Panc1 (cell line): ENCODE measurements at regions not wholly inside any gene's neighbourhood (a gene's known extent, or its start where the extent isn't known, plus 50 kb on each side); places are given as distances from the start of the nearest gene placed in this dataset.

Experiments used
- POLR2AphosphoS5 ChIP-seq: IDR thresholded peaks from 2 replicates; pipeline ENCODE4 v1.6.1; 2012; ENCODE audit warnings: mild to moderate bottlenecking, low read depth, low read length, moderate library complexity
- TF ChIP-seq, protein P1 (sequence below): fragments of 450-650 bp; IDR thresholded peaks from 2 replicates; pipeline ENCODE4 v1.5.1; 2017; ENCODE audit warnings: mild to moderate bottlenecking
- TF ChIP-seq, protein P2 (sequence below), 2 experiments: IDR thresholded peaks; 2 replicates each; pipeline ENCODE4 v1.6.1; 2011 to 2012; ENCODE audit warnings: low read depth in 2 of 2, control low read depth in 1 of 2, low read length in 1 of 2, mild to moderate bottlenecking in 1 of 2, moderate library complexity in 1 of 2; ENCODE audit not compliant: insufficient read depth in 1 of 2

DNA sequence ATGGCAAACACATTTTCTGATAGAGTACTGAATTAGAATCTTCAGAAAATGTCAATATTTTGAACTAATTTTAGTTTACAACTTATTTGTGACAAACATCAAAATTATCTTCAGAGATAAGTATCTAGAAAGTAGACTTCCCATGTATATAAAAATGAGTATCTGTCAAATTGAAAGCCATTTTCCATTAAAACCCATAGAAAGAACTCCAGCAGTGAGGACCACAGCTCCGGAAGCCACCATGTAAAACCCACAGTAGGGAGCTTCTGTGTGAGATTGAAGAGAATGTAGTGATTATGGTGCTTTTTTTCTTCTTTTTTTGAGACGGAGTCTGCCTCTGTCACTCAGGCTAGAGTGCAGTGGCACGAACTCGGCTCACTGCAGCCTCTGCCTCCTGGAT is 687.0 kb downstream of the TYW1 start:
- TF ChIP-seq, protein P1, sequence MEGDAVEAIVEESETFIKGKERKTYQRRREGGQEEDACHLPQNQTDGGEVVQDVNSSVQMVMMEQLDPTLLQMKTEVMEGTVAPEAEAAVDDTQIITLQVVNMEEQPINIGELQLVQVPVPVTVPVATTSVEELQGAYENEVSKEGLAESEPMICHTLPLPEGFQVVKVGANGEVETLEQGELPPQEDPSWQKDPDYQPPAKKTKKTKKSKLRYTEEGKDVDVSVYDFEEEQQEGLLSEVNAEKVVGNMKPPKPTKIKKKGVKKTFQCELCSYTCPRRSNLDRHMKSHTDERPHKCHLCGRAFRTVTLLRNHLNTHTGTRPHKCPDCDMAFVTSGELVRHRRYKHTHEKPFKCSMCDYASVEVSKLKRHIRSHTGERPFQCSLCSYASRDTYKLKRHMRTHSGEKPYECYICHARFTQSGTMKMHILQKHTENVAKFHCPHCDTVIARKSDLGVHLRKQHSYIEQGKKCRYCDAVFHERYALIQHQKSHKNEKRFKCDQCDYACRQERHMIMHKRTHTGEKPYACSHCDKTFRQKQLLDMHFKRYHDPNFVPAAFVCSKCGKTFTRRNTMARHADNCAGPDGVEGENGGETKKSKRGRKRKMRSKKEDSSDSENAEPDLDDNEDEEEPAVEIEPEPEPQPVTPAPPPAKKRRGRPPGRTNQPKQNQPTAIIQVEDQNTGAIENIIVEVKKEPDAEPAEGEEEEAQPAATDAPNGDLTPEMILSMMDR = no peak
- no peak for TF ChIP-seq POLR2AphosphoS5
- TF ChIP-seq, protein P2, sequence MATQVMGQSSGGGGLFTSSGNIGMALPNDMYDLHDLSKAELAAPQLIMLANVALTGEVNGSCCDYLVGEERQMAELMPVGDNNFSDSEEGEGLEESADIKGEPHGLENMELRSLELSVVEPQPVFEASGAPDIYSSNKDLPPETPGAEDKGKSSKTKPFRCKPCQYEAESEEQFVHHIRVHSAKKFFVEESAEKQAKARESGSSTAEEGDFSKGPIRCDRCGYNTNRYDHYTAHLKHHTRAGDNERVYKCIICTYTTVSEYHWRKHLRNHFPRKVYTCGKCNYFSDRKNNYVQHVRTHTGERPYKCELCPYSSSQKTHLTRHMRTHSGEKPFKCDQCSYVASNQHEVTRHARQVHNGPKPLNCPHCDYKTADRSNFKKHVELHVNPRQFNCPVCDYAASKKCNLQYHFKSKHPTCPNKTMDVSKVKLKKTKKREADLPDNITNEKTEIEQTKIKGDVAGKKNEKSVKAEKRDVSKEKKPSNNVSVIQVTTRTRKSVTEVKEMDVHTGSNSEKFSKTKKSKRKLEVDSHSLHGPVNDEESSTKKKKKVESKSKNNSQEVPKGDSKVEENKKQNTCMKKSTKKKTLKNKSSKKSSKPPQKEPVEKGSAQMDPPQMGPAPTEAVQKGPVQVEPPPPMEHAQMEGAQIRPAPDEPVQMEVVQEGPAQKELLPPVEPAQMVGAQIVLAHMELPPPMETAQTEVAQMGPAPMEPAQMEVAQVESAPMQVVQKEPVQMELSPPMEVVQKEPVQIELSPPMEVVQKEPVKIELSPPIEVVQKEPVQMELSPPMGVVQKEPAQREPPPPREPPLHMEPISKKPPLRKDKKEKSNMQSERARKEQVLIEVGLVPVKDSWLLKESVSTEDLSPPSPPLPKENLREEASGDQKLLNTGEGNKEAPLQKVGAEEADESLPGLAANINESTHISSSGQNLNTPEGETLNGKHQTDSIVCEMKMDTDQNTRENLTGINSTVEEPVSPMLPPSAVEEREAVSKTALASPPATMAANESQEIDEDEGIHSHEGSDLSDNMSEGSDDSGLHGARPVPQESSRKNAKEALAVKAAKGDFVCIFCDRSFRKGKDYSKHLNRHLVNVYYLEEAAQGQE (IDR thresholded peaks at IDR 0.05; ENCODE audit: insufficient read depth in 1 of 2, low read depth in 2 of 2, low read length in 1 of 2) = no peak
